ENCODE measurements at regions not wholly inside any gene's neighbourhood (a gene's known extent, or its start where the extent isn't known, plus 50 kb on each side); places are given as distances from the start of the nearest gene placed in this dataset.

GRCh38 chr5:96256795-96257470 is 176.1 kb downstream of the PCSK1 start:
- TF ChIP-seq CTCF (IDR thresholded peaks at IDR 0.05): no peak
- no peak for ATAC-seq (ENCODE audit: low FRiP score)
- no peak for DNase-seq (ENCODE audit: low spot score)

GRCh38 chr5:96254980-96255691 is 177.9 kb downstream of the PCSK1 start:
- no peak for TF ChIP-seq CTCF (IDR thresholded peaks at IDR 0.05)

GRCh38 chr5:96253140-96253539 is 179.9 kb downstream of the PCSK1 start:
- DNase-seq (ENCODE audit: low spot score) (no peak), ATAC-seq (ENCODE audit: low FRiP score) (no peak)
- no peak for TF ChIP-seq CTCF (IDR thresholded peaks at IDR 0.05)

More at GRCh38 chr5:96254980-96255691, 177.9 kb downstream of the PCSK1 start:
- peak; percentile 75 for ATAC-seq (ENCODE audit: low FRiP score)
- DNase-seq (ENCODE audit: low spot score): no peak

GRCh38 chr5:96252596-96252995 is 180.5 kb downstream of the PCSK1 start:
- ATAC-seq (ENCODE audit: low FRiP score) (no peak), DNase-seq (ENCODE audit: low spot score) (no peak)
- no peak for TF ChIP-seq CTCF (IDR thresholded peaks at IDR 0.05)

GRCh38 chr5:96250782-96251181 is 182.3 kb downstream of the PCSK1 start:
- DNase-seq (ENCODE audit: low spot score) (no peak), ATAC-seq (ENCODE audit: low FRiP score) (no peak)
- TF ChIP-seq CTCF (IDR thresholded peaks at IDR 0.05): no peak

GRCh38 chr5:96248131-96248530 is 184.9 kb downstream of the PCSK1 start:
- DNase-seq (ENCODE audit: low spot score) (no peak), ATAC-seq (ENCODE audit: low FRiP score) (no peak)
- no peak for TF ChIP-seq CTCF (IDR thresholded peaks at IDR 0.05)

GRCh38 chr5:96247708-96248107 is 185.3 kb downstream of the PCSK1 start:
- no peak for ATAC-seq (ENCODE audit: low FRiP score)

More at GRCh38 chr5:96247708-96248107, 185.3 kb downstream of the PCSK1 start:
- TF ChIP-seq CTCF (IDR thresholded peaks at IDR 0.05): no peak
- DNase-seq (ENCODE audit: low spot score): no peak
